ENCODE measurements at regions not wholly inside any gene's neighbourhood (a gene's known extent, or its start where the extent isn't known, plus 50 kb on each side); places are given as distances from the start of the nearest gene placed in this dataset.

DNA sequence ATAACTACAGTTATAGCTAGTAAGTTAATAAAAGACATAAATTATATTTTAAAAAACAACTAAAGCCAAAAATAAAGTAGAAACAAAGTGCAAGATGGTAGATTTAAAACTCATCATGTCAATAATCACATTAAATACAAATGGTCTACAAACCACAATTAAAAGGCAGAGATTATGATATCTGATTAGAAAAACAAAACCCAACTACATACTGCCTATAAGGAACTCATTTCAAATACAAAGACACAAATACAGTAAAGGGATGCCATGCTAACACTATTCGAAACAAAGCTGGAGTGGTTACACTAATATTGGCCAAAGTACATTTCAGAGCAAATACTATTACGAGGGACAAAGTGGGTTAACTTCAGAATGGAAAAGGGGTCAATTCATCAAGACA is 426.5 kb downstream of the SHQ1 start (continued):
- TF ChIP-seq FOSL1 (IDR thresholded peaks at IDR 0.05; ENCODE audit: insufficient read depth, low read depth, low read length): no peak
- TF ChIP-seq, protein P1, sequence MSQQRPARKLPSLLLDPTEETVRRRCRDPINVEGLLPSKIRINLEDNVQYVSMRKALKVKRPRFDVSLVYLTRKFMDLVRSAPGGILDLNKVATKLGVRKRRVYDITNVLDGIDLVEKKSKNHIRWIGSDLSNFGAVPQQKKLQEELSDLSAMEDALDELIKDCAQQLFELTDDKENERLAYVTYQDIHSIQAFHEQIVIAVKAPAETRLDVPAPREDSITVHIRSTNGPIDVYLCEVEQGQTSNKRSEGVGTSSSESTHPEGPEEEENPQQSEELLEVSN (IDR thresholded peaks at IDR 0.05): no peak

All from H1 (cell line).